Stimulated activated CD4-positive, alpha-beta T cell treated with anti-CD3 and anti-CD28 coated beads, Interleukin-15, amount 100 ng/mL, for 24 hours (primary cell): ENCODE measurements at regions not wholly inside any gene's neighbourhood (a gene's known extent, or its start where the extent isn't known, plus 50 kb on each side); places are given as distances from the start of the nearest gene placed in this dataset.

Experiments used
- DNase-seq: peaks from one replicate; pipeline ENCODE4 v3.0.0-alpha.2; 2020

DNA sequence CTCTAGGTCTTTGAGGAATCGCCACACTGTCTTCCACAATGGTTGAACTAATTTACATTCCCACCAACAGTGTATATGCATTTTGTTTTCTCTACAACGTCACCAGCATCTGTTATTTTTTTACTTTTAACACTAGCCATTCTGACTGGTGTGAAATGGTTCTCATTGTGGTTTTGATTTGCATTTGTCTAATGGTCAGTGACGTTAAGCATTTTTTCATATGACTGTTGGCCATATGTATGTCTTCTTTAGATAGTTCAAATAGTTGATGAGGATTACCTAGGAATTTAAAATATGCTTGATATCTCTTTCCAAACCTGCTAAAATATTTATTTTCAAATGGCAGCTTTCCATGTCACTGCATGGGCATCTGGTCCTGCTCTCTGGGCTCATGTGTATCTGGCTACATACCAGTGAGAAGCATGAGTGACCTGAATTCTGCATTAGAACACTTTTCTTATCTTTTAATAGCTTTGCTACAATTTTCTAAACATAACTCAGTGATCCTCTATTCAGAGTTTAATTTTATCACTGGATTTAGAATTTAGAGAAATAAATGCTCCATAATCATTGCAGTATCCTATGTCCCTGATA lies 95.8 kb upstream of the ADAMTS16 start:
- no peak for DNase-seq

DNA sequence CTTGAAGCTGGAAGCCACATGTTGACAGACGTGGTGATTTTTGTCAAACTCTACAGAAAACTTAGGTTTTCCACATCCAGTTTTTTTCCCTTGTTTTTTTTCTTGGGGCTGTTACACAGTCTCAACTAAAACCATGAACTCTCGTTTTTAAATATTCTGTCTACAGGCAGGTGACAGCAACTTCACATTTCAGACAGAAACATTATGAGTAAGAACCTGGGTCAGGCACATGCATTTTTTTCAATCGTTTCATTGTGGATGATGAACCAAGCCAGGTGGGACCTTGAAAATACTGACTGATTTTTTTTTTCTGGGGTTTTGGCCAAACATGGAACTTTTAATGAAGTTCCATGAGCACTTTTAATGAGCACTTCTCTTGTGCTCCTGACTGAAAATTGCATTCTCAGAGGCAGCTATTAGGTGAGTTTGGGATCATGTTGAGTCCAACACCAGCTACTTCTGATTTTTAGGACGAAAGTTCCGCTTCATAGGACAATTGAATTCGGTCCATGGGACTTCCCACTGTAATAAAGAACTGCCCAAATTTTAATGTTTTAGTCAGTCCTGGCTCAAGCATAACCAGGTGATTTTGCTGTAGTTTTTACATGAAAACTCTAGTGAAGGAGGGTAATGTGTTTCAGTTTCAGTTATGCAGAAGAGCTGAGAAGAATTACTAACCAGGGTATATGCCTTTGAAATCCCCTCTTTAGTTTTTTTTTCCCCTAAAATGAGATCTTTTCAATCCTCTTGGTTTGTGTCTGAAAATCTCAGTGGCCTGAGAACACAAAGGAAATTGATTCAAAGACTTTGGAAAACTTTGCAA lies 93.2 kb upstream of the ADAMTS16 start:
- DNase-seq: no peak

DNA sequence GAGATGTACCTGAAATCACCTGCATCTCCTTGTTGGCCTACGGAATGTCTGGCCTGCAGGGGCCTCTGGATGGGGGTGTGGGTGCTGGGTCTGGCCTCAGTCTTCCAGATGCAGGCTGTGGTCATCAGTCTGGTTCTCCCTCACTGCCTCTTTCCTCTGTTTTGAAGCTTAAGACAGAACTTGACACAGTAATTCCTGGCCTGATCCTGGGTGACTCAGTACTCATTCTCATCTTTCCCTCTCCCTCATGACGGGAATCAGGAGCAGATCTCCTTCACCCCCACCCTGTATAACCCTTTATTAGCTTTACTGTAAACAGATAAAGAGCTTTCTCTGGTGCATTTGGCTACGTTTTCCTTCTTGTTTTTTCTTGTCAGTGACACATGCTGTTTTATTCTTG lies 89.3 kb upstream of the ADAMTS16 start:
- no peak for DNase-seq

DNA sequence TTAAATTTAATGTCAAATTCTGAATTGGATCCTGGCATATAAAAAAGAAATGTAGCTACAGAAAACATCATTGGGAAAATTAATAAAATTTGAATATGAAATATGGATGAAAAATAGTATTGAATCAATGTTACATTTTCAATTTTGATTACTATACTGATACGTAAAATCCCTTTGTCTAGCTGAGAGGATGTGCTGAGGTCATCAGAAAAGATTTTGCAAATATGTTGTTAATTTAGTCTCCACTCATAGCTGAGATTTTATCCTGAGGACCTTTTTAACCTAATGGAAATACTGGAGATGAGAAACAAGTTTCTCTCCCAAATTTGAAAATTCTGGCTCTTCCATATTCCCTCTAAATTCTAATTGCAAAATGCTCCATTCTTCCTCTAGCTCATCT lies 84.4 kb upstream of the ADAMTS16 start:
- no peak for DNase-seq

DNA sequence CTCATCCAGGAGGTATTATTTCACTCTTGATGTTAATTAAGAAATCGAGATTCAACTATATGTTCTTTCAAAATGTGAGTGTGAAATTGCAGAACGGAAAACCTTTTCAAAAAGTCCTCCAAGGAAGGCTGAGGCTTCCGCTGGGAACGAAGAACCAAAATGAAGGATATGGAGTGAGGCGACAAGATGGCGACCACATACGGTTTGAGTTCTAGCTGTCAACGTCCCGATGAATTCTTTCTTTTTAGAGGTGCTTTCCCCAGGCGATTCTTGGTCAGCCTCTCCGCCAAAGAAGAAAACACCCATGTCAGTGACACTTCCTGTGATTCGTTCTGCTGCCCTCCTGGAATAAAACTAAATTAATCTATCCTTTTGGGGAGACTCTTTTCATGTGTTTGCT lies 78.3 kb upstream of the ADAMTS16 start:
- DNase-seq: no peak

DNA sequence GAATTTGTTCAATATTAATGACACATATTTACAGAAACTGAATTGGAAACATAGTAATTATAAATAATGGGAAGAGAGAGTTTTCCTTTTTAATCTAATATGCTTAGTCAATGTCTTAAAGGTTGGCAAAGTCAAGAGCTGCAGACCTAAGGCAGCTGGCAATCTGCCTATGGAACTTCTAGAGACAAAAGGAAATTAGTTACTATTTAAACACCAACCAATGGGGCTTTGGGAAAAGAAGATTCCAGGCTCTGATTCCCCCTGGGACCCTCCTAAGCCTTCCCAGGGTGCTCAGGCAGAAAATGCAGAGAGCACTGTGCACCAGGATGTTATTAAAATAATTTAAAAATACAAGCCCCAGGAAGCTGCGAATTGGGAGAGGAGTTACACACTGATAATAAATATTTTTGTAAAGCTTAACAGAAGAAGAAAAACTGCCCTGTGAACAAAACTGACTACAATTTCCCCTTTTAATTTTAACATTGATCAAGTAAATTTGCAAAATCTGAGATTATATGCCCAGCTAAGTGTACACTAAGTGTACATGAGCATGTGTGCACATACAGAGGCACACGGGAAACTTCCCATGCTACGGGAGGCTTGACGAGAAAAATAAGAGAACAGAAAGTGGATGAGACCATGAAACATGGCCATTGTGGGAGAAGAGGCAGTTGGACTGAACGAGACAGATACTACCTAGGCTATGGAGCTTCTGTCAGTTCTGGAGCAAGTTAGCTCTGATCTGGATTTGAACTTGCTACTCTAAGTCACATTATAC lies 77.4 kb upstream of the ADAMTS16 start:
- no peak for DNase-seq

DNA sequence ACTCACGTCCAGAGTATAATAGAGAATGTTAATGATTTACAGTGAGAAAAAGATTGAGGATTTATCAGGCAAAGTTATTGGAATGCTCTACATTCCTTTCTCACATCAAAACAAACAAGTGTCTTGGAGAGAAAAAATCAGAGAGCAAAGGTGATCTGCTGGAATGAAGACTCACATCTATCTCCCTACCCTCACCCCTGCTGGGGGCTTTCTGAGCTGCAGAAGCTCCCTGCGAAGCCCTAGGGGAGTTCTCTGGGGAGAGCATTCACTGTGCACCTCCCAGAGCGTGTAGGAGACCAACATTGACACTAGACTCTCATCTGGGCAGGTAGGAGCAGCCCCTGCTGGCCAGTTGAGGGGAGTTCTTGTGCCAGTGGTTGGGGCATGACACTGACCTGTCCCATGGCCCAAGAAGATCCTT lies 76.6 kb upstream of the ADAMTS16 start:
- DNase-seq: no peak

DNA sequence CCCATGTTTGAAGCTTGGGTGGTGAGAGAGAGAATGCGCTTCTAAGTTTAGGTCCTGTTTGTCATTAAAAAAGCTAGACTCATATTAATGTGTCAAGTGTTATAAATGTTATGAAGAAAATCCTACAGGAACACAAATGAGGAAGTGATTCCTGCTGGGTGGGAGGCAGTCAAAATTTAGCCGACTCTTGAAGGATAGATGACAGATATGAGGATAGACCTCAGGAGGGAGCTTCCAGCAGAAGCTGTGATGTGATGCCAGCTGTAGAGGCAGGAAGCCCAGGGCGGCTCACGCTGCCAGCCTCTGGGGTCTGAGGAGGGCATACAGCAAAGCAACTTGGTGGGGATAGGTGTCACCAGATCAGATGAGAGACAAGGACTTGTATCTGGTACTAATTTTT lies 74.7 kb upstream of the ADAMTS16 start:
- DNase-seq: no peak

DNA sequence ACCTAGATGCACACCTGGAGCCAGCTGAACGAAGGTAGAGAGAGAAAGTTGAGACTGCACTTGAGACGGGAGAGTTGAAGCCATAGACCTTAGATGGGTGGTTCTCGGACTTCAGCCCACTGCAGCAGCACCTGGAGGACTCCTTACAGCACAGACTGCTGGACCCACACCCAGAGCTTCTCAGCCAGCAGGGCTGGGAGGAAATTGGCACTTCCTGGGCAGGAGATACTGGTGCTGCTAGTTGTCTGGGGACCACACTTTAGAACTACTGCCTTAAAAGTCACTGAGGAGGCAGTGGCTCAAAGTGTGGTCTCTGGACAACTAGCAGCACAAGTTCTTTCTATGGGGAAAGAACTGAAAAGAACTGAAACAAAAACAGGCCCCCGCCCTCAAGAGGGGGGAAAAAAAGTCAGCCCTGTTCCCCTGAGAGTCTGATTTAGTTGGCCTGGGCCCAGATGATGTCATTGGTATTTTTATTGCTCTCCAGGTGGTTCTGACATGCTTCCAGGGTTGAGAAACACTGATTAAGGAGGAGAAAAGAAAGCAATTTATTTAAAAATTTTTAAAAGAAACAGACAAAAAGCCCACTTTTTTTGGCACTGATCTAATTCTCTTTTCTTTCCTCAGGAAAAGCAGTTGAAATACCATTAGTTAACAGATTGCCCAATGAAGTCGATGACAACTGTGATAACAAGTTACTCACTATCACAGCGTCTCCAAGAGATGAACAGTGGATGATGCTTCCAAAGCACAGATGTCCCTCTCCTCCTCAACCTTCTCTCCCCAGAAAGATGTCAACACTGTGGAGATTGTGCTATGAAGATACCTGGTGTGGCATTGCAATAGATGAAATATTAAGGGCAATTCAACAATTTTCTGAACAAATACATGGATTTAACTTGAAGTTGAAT lies 73.6 kb upstream of the ADAMTS16 start:
- DNase-seq: no peak

DNA sequence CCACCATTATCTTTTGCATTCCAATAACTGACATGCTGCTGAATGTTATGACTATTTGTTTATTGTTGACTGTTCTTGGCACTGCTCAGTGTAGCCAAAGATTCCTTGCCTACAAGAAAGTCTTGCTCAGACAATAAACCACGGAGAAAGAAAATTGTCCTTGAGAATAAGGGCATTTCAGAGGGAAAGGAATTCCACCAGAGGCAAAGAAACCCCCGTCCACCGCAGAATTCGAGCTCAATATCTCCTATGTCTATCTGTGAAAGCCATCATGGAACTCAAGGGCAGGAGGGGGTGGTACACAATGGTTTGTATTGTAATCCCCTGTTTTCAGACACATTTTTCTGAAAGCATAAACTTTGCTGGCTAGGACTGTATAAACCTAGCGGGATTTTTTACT lies 70.3 kb upstream of the ADAMTS16 start:
- DNase-seq: no peak

DNA sequence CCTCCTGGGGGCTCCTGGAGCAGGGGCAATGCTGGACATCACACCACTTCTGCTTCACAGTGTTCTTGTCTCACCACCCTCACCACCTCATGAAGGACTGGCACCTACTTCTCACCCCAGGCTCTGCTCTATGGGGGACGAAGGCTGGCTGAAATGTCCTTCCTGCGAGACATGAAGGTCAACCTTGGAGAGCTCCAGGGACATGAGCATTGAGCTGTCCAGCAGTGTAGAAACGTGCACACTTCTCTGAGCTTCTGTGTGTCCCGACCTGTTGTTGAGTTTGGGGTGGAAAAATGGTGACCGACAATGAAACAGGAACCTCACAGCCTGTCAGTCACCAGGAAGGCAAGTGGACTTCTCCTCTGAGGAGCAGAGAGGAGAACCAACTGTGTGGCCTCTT lies 68.6 kb upstream of the ADAMTS16 start:
- DNase-seq: no peak

DNA sequence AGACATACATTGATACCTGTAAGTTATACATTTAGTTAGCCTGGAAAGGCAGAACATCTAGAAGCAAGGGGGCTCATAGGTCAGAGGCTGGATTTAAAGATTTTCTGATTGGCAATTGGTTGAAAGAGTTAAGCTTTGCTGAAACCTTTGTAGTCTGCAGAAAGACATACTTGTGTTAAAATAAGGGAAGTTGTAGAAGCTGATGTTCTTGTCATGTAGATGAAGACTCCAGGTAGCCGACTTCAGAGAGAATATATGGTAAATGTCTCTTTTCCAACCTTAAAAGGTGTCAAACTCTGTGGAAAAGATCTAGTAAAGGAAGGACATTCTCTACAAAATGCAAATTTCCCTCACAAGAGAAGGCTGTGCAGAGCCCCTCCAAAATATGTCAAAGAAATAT lies 62.9 kb upstream of the ADAMTS16 start:
- no peak for DNase-seq

DNA sequence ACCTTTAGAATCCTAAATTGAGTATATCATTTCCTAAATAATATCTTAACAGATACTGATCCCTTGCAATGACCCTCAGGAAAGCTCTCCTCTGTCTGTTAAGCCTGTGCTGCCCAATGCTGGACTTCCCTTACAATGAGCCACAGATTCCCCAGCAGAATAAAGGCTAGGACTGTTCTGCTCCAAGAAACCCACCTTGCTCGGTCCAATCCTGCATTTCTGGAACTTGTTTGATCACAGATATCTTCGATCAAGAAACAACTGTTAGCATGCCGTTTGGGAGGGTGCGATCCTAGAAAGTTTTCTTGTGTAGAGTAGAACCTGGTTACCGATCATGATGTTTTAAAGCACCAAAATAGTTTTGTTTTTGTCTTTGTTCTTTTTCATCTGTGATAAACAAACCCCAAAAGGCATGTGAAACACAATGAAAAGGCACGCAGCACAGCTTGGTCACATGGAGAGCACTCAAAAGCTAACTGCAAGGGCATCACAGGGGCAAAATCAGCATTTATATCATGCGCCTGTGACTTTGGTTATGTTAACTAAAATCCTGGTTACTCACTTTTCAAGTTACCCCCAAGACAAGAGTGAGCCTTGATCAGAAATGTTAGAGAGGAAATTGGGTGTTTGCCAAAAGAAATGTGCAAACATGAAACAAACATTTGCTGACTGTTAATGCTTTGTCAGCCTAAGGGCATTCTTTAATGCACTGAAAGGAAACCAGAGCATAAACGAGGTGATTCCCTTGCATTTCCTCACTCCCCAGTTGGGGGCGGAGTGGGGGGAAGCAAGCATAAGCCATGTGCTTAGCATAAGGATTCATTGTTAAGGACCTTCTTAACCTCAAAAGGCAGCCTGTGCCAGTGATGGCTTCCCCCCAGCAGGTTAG lies 61.9 kb upstream of the ADAMTS16 start:
- no peak for DNase-seq

DNA sequence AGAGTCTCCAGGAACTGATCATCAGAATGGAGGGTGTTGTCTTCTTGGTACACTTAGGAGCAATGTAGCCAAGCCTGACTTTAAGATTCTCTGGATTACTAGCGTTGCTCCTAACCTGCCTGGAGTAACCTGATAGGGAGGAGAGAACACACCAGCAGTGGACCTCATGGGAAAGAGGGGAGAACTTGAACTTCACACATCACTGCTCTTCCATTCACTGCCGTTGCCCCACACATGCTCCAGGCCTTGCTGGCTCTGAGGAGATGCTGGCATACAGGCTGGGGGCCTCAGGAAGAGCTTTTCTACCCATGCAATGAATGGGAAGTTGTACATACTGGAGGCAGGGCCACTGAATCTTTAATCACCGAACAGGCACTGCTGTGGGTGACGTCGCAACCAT lies 60.3 kb upstream of the ADAMTS16 start:
- no peak for DNase-seq

DNA sequence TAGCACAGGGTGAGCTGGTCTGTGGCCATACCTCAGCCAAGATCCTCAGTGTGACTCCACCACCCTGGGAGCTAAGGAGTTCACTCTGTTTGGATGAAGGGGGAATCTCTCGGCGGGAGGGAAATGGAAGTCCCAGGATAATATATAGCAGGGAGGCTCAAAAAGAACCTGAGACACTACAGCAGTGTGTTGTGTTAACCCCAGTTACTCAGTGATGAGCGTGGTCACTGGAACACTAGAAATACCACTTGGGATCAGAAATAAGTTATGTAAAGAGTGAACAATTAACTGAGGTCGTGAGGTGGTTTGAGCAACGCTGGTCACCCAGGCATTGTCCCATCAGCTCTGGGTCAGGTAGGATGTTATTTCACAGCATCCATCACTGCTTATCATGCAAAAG lies 59.3 kb upstream of the ADAMTS16 start:
- DNase-seq: no peak

DNA sequence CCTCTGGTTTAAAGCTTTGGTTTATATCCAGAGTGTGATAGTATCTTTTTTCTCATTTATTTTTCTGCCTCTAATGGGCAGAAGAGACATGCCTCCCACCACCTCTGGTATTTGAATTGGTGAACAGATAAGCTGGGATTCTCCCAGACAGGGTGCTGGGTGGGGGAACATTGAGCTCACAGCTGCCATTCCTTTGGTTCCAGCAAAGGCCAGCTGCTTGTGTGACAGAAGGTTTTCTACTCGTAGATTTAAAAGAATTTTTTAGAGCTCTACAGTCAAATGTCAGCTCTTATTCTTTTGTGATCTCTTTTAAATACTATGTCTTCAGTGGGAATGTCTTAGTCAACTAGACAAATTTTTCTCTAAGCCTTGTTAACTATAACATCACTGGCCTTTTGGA lies 54.7 kb upstream of the ADAMTS16 start:
- no peak for DNase-seq

DNA sequence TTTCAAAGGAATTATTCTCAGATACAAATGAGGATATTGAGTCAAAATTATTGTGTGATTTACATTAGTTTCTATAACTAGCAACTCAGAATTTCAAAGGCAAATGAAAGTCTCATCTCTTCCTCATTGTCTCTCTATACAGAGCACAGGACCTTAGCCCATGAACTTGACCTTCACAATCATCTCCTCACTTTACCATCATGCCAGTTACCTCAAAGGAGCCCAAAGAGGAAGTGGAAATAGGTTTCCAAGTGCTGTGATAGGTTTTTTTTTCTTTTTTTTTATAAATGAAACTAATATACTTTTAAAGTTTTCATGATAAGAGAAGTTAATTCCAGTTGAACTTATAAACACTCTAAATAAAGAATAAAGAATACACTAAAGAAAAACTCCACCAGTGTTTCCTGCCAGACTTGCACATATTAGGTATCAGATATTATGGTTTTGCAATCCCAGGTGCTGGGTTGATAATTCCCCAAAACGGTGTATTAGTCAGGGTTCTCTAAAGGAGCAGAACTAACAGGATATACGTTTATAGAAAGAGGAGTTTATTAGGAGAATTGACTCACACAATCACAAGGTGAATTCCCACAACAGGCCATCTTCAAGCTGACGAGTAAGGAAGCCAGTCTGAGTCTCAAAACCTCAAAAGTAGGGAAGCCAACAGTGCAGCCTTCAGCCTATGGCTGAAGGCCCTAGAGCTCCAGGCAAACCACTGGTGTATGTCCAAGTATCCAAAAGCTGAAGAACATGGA lies 50.1 kb upstream of the ADAMTS16 start:
- DNase-seq: no peak
